SU-DHL-6 (cell line): ENCODE measurements at regions not wholly inside any gene's neighbourhood (a gene's known extent, or its start where the extent isn't known, plus 50 kb on each side); places are given as distances from the start of the nearest gene placed in this dataset.

Experiments
- CTCF ChIP-seq: fragments of 200-600 bp; sonication (generic); IDR thresholded peaks from one replicate; pipeline ENCODE4 v1.5.1; 2017; ENCODE audit warnings: antibody characterized with exemption, mild to moderate bottlenecking, low read length, moderate library complexity; ENCODE audit not compliant: insufficient read depth, poor library complexity, severe bottlenecking
- EZH2phosphoT487 ChIP-seq: fragments of 200-600 bp; sonication (generic), shearing (Covaris generic); conservative IDR thresholded peaks from 2 replicates; pipeline ENCODE4 v1.6.1; 2018; ENCODE audit warnings: mild to moderate bottlenecking, antibody characterized with exemption, low read length, moderate library complexity, mixed read lengths

DNA sequence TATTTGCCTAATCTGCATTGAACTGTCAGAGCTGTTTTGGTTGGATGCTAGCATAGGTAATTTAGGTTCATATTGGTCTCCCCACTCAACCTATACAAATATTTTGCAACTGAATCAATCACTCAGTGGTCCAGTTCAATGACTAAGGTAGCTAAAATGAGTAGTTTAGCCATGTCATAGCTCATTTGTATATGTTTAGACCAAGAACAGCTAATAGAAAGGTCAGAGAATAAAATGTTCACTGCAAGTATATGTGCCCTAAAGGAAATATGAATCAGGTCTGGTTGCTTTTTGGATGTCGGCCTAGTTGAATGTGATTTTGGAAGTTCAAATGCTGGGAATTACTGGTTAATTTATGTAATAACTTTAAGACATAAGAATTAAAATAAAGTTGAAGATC lies 883.9 kb downstream of the LRFN5 start:
- no peak for TF ChIP-seq CTCF
- TF ChIP-seq EZH2phosphoT487, result no peak
